GM23248 (cell line): ENCODE measurements at regions not wholly inside any gene's neighbourhood (a gene's known extent, or its start where the extent isn't known, plus 50 kb on each side); places are given as distances from the start of the nearest gene placed in this dataset.

ENCODE experiments used
- EZH2 ChIP-seq: fragments of 200-600 bp; sonication (generic); IDR thresholded peaks from 2 replicates; pipeline ENCODE4 v1.6.1; 2018; ENCODE audit warnings: antibody characterized with exemption, mild to moderate bottlenecking; ENCODE audit not compliant: insufficient read depth, poor library complexity, severe bottlenecking
- EZH2phosphoT487 ChIP-seq: fragments of 200-600 bp; sonication (generic); IDR thresholded peaks from 2 replicates; pipeline ENCODE4 v1.6.1; 2018; ENCODE audit warnings: antibody characterized with exemption, moderate library complexity, mild to moderate bottlenecking, low read depth; ENCODE audit not compliant: insufficient read depth

- TF ChIP-seq EZH2 (no peak), EZH2phosphoT487 (no peak)
Measured at GRCh38 chr21:22657781-22658180, 1659.6 kb downstream of the NCAM2 start.
